CD14-positive monocyte (primary cell): ENCODE measurements at regions not wholly inside any gene's neighbourhood (a gene's known extent, or its start where the extent isn't known, plus 50 kb on each side); places are given as distances from the start of the nearest gene placed in this dataset.

Experiments
- DNase-seq, 3 donors: peaks; one replicate each; pipeline ENCODE4 v3.0.0-alpha.2; 2011 to 2022
- H2AFZ ChIP-seq: 2 replicates; pipeline ENCODE4 v1.6.0; 2012; ENCODE audit warnings: mild to moderate bottlenecking, low read depth, low read length, inconsistent platforms; ENCODE audit not compliant: insufficient read depth, poor library complexity, severe bottlenecking
- H3K27ac ChIP-seq, 2 donors: 1 replicate in 1 of 2; 2 replicates in 1 of 2; pipeline ENCODE4 v1.5.1; 2012 to 2013; ENCODE audit warnings: low read length in 2 of 2, control low read depth in 1 of 2, inconsistent platforms in 1 of 2, low read depth in 1 of 2, mild to moderate bottlenecking in 1 of 2
- H3K27me3 ChIP-seq, 2 donors: one replicate each; pipeline versions ENCODE4 v1.6.0 to v1.6.1; 2011 to 2013; ENCODE audit warnings: low read length in 2 of 2; ENCODE audit not compliant: control insufficient read depth in 2 of 2, insufficient read depth in 2 of 2
- H3K36me3 ChIP-seq, 2 donors: replicated peaks in 1 of 2; 1 replicate in 1 of 2; 2 replicates in 1 of 2; pipeline versions ENCODE4 v1.5.1 to v1.6.1; 2012 to 2013; ENCODE audit warnings: low read length in 2 of 2, control low read depth in 1 of 2, inconsistent platforms in 1 of 2, mild to moderate bottlenecking in 1 of 2; ENCODE audit not compliant: insufficient read depth in 2 of 2, control insufficient read depth in 1 of 2
- H3K4me1 ChIP-seq, 2 donors: 1 replicate in 1 of 2; 2 replicates in 1 of 2; pipeline versions ENCODE4 v1.5.1 to v1.6.1; 2012 to 2013; ENCODE audit warnings: low read length in 2 of 2, control low read depth in 1 of 2, inconsistent platforms in 1 of 2, mild to moderate bottlenecking in 1 of 2, moderate library complexity in 1 of 2; ENCODE audit not compliant: insufficient read depth in 2 of 2, control insufficient read depth in 1 of 2
- H3K4me2 ChIP-seq: replicated peaks from 2 replicates; pipeline ENCODE3; 2012; ENCODE audit warnings: low read length, moderate library complexity, mild to moderate bottlenecking; ENCODE audit not compliant: poor library complexity, severe bottlenecking; ENCODE audit errors: extremely low read depth
- H3K4me3 ChIP-seq, 3 experiments: fragments of 200-600 bp in 1 of 3; sonication (generic) in 1 of 3; replicated peaks in 1 of 3; 1 replicate in 2 of 3; 2 replicates in 1 of 3; pipeline ENCODE4 v1.5.1; 2011 to 2013; ENCODE audit warnings: low read length in 3 of 3, mild to moderate bottlenecking in 3 of 3, control low read depth in 2 of 3, low read depth in 2 of 3, inconsistent platforms in 1 of 3, moderate library complexity in 1 of 3
- H3K79me2 ChIP-seq: 2 replicates; pipeline ENCODE4 v1.6.0; 2012; ENCODE audit warnings: mild to moderate bottlenecking, control low read depth, inconsistent platforms, low read length, moderate library complexity; ENCODE audit not compliant: insufficient read depth
- H3K9ac ChIP-seq: 2 replicates; pipeline ENCODE4 v1.6.0; 2017; ENCODE audit warnings: low read length, mild to moderate bottlenecking; ENCODE audit not compliant: insufficient read depth, poor library complexity, severe bottlenecking
- H3K9me3 ChIP-seq, 2 donors: replicated peaks in 1 of 2; 1 replicate in 1 of 2; 2 replicates in 1 of 2; pipeline versions ENCODE4 v1.5.1 to v1.6.1; 2012 to 2013; ENCODE audit warnings: low read length in 2 of 2, control low read depth in 1 of 2; ENCODE audit not compliant: control insufficient read depth in 1 of 2, insufficient read depth in 1 of 2
- H4K20me1 ChIP-seq: 2 replicates; pipeline ENCODE4 v1.6.0; 2012; ENCODE audit warnings: mild to moderate bottlenecking, low read length, control low read depth, moderate library complexity; ENCODE audit not compliant: insufficient read depth
- H3K27ac Mint-ChIP-seq, 7 donors: one replicate each; pipeline ENCODE4 v1.8.0; 2020; ENCODE audit warnings: mild to moderate bottlenecking in 7 of 7, mixed read lengths in 7 of 7, moderate library complexity in 6 of 7, inconsistent platforms in 2 of 7
- H3K27me3 Mint-ChIP-seq, 3 donors: one replicate each; pipeline ENCODE4 v1.8.0; 2021 to 2022; ENCODE audit warnings: low read depth in 3 of 3, mild to moderate bottlenecking in 3 of 3, mixed read lengths in 3 of 3, moderate library complexity in 3 of 3, inconsistent platforms in 1 of 3
- H3K36me3 Mint-ChIP-seq, 2 donors: one replicate each; pipeline ENCODE4 v1.8.0; 2020; ENCODE audit warnings: mixed read lengths in 2 of 2, inconsistent platforms in 1 of 2, mild to moderate bottlenecking in 1 of 2
- H3K4me1 Mint-ChIP-seq: one replicate; pipeline ENCODE4 v1.8.0; 2020; ENCODE audit warnings: mild to moderate bottlenecking, mixed read lengths
- H3K4me3 Mint-ChIP-seq, 2 donors: one replicate each; pipeline ENCODE4 v1.8.0; 2020; ENCODE audit warnings: mild to moderate bottlenecking in 2 of 2, mixed read lengths in 2 of 2, moderate library complexity in 1 of 2
- H3K9me3 Mint-ChIP-seq, 7 donors: one replicate each; pipeline ENCODE4 v1.8.0; 2020 to 2022; ENCODE audit warnings: mixed read lengths in 7 of 7, mild to moderate bottlenecking in 6 of 7, moderate library complexity in 6 of 7, inconsistent platforms in 2 of 7
- WGBS: methylation state at CpG from one replicate; pipeline ENCODE4 v1.1.5; 2013; ENCODE audit warnings: missing lambda C conversion rate; ENCODE audit not compliant: insufficient coverage; 5-methylcytosine and 5-hydroxymethylcytosine counted together
- intact Hi-C, 2 donors: fragments of 100-400 bp; cut with micrococcal nuclease; formaldehyde crosslinking; loops; one replicate each; pipeline versions ENCODE4 v1.15.0 to v1.15.1; 2023
- TF ChIP-seq, protein P1 (sequence below): fragments of 200-600 bp; IDR thresholded peaks from one replicate; pipeline ENCODE4 v1.8.0; 2022; ENCODE audit warnings: antibody characterized with exemption, mild to moderate bottlenecking

DNA sequence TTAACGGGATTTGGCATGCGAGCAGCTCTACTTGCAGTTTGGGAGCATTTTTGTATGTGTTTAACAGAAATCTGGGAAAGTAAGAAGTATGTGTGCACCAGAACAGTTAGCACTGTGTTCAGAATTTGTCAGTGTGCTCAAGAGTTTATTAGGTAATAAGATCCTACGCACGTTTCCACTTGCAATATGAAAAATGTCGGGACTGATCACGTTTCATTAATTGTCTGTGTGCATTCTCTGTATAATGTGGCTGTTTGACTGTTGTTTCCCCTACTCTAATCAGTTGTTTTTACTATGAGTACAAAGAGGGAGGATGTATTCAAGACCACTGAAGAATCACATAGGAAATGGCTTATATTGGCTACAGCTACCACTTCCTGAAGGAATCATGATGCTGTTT is 349.7 kb upstream of the POU3F2 start:
- H3K27ac ChIP-seq = no peak overlapping the region
- no peak overlapping the region for H3K9ac ChIP-seq
- no peak overlapping the region for H3K4me2 ChIP-seq
- no peaks in the 10 kb centered on the region for H3K36me3 Mint-ChIP-seq
- no peaks in the 10 kb centered on the region for H3K27me3 Mint-ChIP-seq
- no peak overlapping the region for H3K4me3 Mint-ChIP-seq
- H3K9me3 ChIP-seq = no peaks in the 10 kb centered on the region
- H3K79me2 ChIP-seq = no peaks in the 10 kb centered on the region
- 79% methylated on average over 2 of the region's 6 CpGs for WGBS
- no peak overlapping the region for H2AFZ ChIP-seq
- no peaks in the 10 kb centered on the region for H3K36me3 ChIP-seq
- H3K4me1 Mint-ChIP-seq = no peaks in the 10 kb centered on the region
- H3K27ac Mint-ChIP-seq = no peak overlapping the region
- DNase-seq = no peak
- no peaks in the 10 kb centered on the region for H3K27me3 ChIP-seq
- H3K4me1 ChIP-seq = no peaks in the 10 kb centered on the region
- intact Hi-C loops = no loop called here
- H3K9me3 Mint-ChIP-seq = peaks cover 0 to 2% (median 0%) of the 10 kb centered on the region in 7 donors
- TF ChIP-seq, protein P1, sequence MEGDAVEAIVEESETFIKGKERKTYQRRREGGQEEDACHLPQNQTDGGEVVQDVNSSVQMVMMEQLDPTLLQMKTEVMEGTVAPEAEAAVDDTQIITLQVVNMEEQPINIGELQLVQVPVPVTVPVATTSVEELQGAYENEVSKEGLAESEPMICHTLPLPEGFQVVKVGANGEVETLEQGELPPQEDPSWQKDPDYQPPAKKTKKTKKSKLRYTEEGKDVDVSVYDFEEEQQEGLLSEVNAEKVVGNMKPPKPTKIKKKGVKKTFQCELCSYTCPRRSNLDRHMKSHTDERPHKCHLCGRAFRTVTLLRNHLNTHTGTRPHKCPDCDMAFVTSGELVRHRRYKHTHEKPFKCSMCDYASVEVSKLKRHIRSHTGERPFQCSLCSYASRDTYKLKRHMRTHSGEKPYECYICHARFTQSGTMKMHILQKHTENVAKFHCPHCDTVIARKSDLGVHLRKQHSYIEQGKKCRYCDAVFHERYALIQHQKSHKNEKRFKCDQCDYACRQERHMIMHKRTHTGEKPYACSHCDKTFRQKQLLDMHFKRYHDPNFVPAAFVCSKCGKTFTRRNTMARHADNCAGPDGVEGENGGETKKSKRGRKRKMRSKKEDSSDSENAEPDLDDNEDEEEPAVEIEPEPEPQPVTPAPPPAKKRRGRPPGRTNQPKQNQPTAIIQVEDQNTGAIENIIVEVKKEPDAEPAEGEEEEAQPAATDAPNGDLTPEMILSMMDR = no peak
- no peaks in the 10 kb centered on the region for H4K20me1 ChIP-seq
- H3K4me3 ChIP-seq = no peak overlapping the region

DNA sequence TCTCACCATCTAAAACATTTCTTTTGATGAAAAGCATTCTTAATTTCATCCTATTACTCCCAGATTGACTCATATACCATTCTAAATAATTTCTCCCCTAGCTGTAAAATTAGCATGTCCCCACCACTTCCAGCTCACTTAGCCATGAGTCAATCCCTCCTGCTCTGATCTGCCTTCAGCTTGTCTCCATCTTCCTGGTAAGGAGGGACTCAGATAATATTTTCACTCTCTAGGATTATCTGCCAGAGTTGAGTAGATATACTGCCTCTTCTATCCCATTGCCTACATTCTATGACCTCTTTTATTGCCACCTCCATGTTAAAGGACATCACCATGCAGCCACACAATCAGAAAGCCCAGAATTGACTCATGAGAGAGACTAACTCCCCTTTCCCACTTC is 348.8 kb upstream of the POU3F2 start:
- Histone ChIP-seq H3K9ac (no peak overlapping the region), H2AFZ (no peak overlapping the region), H3K79me2 (no peaks in the 10 kb centered on the region), H3K9me3 (no peaks in the 10 kb centered on the region), H3K4me3 (no peak overlapping the region), H3K36me3 (no peaks in the 10 kb centered on the region), H3K27me3 (no peaks in the 10 kb centered on the region), H4K20me1 (no peaks in the 10 kb centered on the region), H3K4me2 (no peak overlapping the region), H3K27ac (no peak overlapping the region), H3K4me1 (no peaks in the 10 kb centered on the region)
- DNase-seq = no peak
- Mint-ChIP-seq H3K27me3 (no peaks in the 10 kb centered on the region), H3K36me3 (no peaks in the 10 kb centered on the region), H3K9me3 (no peaks in the 10 kb centered on the region), H3K27ac (no peak overlapping the region), H3K4me3 (no peak overlapping the region), H3K4me1 (no peaks in the 10 kb centered on the region)
- TF ChIP-seq, protein P1 = no peak
- intact Hi-C loops = no loop called here
